Aorta (tissue), 5 donors: ENCODE measurements at regions not wholly inside any gene's neighbourhood (a gene's known extent, or its start where the extent isn't known, plus 50 kb on each side); places are given as distances from the start of the nearest gene placed in this dataset.

Source experiments
- ATAC-seq: fragments of 200-7000 bp; cut with Tn5 transposase; one replicate; pipeline ENCODE4 v1.9.1; 2022; ENCODE audit warnings: moderate library complexity; ENCODE audit not compliant: low FRiP score
- DNase-seq, 2 donors: peaks; one replicate each; pipeline ENCODE4 v3.0.0-alpha.2; 2020
- H3K27ac ChIP-seq, 2 donors: one replicate each; pipeline ENCODE4 v1.5.1; 2013; ENCODE audit warnings: low read length in 2 of 2, mild to moderate bottlenecking in 2 of 2, moderate library complexity in 2 of 2, control low read depth in 1 of 2, inconsistent platforms in 1 of 2, low read depth in 1 of 2
- H3K27me3 ChIP-seq, 2 donors: one replicate each; pipeline ENCODE4 v1.6.1; 2013; ENCODE audit warnings: control low read depth in 1 of 2, low read length in 1 of 2, mild to moderate bottlenecking in 1 of 2, moderate library complexity in 1 of 2; ENCODE audit not compliant: insufficient read depth in 2 of 2, control insufficient read depth in 1 of 2
- H3K36me3 ChIP-seq, 2 donors: one replicate each; pipeline ENCODE4 v1.6.1; 2013; ENCODE audit warnings: control low read depth in 1 of 2, low read length in 1 of 2, mild to moderate bottlenecking in 1 of 2; ENCODE audit not compliant: insufficient read depth in 2 of 2, control insufficient read depth in 1 of 2
- H3K4me1 ChIP-seq, 2 donors: one replicate each; pipeline ENCODE4 v1.6.1; 2013; ENCODE audit warnings: low read length in 2 of 2, control low read depth in 1 of 2, mild to moderate bottlenecking in 1 of 2, moderate library complexity in 1 of 2; ENCODE audit not compliant: insufficient read depth in 2 of 2, control insufficient read depth in 1 of 2
- H3K4me3 ChIP-seq, 2 donors: one replicate each; pipeline ENCODE4 v1.5.1; 2013; ENCODE audit warnings: low read length in 2 of 2, control low read depth in 1 of 2, mild to moderate bottlenecking in 1 of 2
- H3K9me3 ChIP-seq: one replicate; pipeline ENCODE4 v1.6.1; 2013; ENCODE audit warnings: mild to moderate bottlenecking, low read length; ENCODE audit not compliant: control insufficient read depth
- WGBS, 2 donors: extraction: QIAGEN DNeasy Blood & Tissue Kit; methylation state at CpG; one replicate each; pipeline ENCODE4 v1.1.7; 2013; 5-methylcytosine and 5-hydroxymethylcytosine counted together
- intact Hi-C, 2 donors: fragments of 100-400 bp; cut with DNase I; formaldehyde crosslinking; loops; one replicate each; pipeline versions ENCODE4 v1.14.2 to v1.15.0; 2022
- donor health status: healthy with polysubstance abuse.
- donor health status: Bipolar disorder and iron deficiency.
- donor health status: DM: no; HTN: no; CAD: no.
- donor health status: DM: no; HTN: no; CAD: no.
- donor health status: DM: yes; HTN: yes; CAD: no.

DNA sequence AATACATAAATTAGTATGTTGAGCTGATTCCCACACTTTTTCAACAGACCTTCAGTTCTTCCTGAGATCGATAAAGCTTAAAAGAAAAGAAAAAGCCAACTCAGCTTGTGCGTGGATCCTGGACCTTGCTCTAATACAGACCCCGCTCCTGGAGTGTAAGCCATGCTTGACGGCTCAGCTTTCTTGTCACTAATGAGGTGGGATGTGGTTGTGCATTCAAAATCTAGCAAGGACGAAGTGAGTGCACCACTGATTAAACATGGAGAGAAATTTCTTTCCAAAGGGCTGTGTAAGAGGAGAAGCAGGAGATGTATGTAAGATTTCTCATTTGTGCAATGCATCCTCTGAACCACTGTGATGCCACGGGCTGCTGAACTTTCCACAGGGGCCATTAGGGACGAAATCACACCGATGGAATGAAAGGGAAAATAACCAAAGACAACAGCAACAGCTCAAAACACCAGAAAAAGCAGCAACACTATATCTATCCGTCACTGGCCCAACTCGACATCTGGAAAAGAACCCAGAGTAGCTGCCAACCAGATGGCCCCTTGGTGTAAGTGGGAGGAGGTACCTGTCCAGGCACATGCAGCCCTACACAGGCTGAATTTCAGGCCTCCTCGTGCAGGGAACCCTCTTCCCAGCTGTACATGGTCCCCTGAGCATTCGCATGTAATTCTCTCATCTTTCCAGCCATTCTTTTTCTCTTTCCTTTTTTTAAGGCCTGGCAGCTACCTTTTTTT is 178.9 kb downstream of the SREK1 start:
- Histone ChIP-seq H3K9me3 (no peaks in the 10 kb centered on the region), H3K27me3 (peaks cover 0 to 2% of the 10 kb centered on the region in 2 donors), H3K36me3 (no peaks in the 10 kb centered on the region), H3K27ac (no peak overlapping the region), H3K4me1 (no peaks in the 10 kb centered on the region), H3K4me3 (no peak overlapping the region)
- DNase-seq: no peak
- intact Hi-C loops: no loop called here
- ATAC-seq: no peak
- 47 to 48% methylated on average over 12 of the region's 12 CpGs for WGBS, 2 donors

DNA sequence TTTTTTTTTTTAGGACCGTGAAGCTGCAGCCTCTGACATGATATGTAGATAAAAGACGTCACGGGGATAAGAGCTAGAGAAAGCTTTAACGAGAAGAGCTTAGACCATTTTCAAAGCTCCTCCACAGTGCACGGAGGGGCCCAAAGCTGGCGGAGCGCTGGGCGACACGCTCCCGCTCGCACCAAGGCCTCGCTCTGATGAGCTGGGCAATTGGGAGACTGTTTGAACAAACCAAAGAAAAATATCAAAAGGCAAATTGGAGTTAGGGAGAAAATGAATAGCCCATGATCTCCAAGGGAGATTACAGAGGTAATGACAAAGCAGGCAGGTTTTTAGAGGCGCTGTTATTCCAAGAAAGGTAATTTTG is 179.4 kb downstream of the SREK1 start:
- no peak overlapping the region for H3K4me3 ChIP-seq
- H3K4me1 ChIP-seq: no peaks in the 10 kb centered on the region
- no peaks in the 10 kb centered on the region for H3K9me3 ChIP-seq
- H3K27me3 ChIP-seq: peaks cover 0 to 2% of the 10 kb centered on the region in 2 donors
- ATAC-seq (no peak), DNase-seq (no peak)
- WGBS, 2 donors: 87% methylated on average over 13 of the region's 13 CpGs
- no peaks in the 10 kb centered on the region for H3K36me3 ChIP-seq
- no peak overlapping the region for H3K27ac ChIP-seq
- intact Hi-C loops: no loop called here

DNA sequence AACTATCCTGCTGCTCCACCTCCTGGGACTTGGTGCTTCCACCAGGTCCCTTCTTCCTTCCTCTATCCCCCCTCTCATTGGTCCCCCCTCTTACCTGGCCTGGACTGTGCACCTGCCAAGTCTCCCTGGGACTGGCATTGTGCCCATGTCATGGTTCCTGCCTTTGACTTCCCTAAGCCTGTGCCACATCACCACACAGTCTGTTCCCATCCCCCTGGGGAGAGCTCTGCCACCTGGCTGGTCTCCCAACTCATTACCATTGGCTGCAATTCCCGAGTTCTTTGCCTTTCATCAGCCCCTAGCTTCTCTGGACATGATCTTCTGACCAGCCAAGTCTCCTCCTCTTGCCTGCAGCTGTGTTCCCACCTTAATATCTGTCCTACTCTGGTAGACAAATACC is 180.3 kb downstream of the SREK1 start:
- Histone ChIP-seq H3K4me3 (no peak overlapping the region), H3K27me3 (peaks cover 0 to 2% of the 10 kb centered on the region in 2 donors), H3K27ac (no peak overlapping the region), H3K4me1 (no peaks in the 10 kb centered on the region), H3K9me3 (no peaks in the 10 kb centered on the region), H3K36me3 (no peaks in the 10 kb centered on the region)
- ATAC-seq (peak; percentile 24), DNase-seq (no peak)
- intact Hi-C loops: no loop called here
- 1 to 5% methylated on average over 1 of the region's 1 CpG for WGBS, 2 donors

DNA sequence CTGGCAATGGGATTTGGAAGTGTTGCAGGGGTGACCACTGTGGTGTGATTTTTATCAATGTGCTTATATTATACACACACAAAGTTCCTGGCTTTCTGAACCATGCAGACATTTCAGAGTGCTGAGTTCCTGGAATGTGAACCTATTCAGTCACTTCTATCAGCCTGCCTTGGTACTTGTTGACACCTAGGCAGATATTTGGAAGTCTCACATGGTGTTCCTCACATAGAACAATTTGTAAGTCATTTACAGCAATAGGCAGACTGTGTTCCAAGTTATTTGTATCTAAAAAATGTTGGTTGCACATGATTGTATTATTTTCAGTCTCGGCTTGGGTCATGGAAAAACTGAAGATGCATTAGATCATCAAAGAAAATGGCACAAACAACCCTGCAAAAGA is 182.2 kb downstream of the SREK1 start:
- Histone ChIP-seq H3K4me3 (no peak overlapping the region), H3K27me3 (peaks cover 0 to 2% of the 10 kb centered on the region in 2 donors), H3K36me3 (no peaks in the 10 kb centered on the region), H3K27ac (no peak overlapping the region), H3K9me3 (no peaks in the 10 kb centered on the region), H3K4me1 (no peaks in the 10 kb centered on the region)
- DNase-seq: no peak
- ATAC-seq: no peak
- WGBS, 2 donors: 75 to 77% methylated on average over 1 of the region's 1 CpG
- intact Hi-C loops: no loop called here

DNA sequence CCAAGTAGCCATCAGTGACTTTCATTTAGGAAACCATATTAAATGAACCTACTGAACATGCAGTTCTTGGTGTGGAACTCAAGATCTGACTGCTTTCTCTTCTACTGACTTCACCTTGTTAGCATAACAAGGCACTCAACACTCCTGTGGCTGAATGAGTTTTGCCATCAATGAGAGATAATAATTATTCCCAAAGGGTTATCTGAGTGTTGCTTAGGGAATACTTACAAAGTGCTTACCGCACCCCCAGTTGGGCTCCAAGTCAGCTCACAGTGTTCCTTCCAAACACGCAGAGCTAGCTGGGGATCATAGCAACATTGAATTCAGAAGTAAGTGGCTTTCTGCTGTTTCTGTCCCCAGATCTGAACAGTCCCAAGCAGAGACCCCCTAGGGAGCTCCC is 182.9 kb downstream of the SREK1 start:
- Histone ChIP-seq H3K27ac (no peak overlapping the region), H3K4me1 (no peaks in the 10 kb centered on the region), H3K36me3 (no peaks in the 10 kb centered on the region), H3K9me3 (no peaks in the 10 kb centered on the region), H3K4me3 (no peak overlapping the region), H3K27me3 (peaks cover 0 to 2% of the 10 kb centered on the region in 2 donors)
- intact Hi-C loops: no loop called here
- 96% methylated on average over 2 of the region's 2 CpGs for WGBS, 2 donors
- no peak for DNase-seq
- ATAC-seq: no peak

DNA sequence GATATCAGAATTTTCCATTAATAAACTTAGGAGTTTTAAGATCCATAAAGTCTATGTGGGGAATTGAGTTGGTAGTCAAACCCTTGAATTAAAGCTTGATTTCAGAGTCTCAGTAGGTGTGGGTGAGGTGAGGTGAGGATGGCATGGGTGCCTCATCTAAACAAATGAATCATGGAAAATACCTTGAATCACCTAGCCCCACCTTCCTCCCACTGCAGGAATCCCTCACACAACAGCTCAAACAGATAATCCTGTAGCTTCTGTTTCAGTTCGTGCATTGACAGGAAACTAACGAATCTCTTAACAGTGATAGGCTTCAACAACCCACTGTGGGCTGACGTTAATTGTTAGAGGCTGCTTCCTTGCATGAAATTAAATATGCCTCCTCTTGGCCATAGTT is 185.0 kb downstream of the SREK1 start:
- Histone ChIP-seq H3K4me1 (no peaks in the 10 kb centered on the region), H3K27me3 (peaks cover 0 to 2% of the 10 kb centered on the region in 2 donors), H3K4me3 (no peak overlapping the region), H3K9me3 (no peaks in the 10 kb centered on the region), H3K36me3 (no peaks in the 10 kb centered on the region), H3K27ac (no peak overlapping the region)
- WGBS, 2 donors: 94 to 97% methylated on average over 3 of the region's 3 CpGs
- DNase-seq (no peak), ATAC-seq (no peak)
- intact Hi-C loops: no loop called here

DNA sequence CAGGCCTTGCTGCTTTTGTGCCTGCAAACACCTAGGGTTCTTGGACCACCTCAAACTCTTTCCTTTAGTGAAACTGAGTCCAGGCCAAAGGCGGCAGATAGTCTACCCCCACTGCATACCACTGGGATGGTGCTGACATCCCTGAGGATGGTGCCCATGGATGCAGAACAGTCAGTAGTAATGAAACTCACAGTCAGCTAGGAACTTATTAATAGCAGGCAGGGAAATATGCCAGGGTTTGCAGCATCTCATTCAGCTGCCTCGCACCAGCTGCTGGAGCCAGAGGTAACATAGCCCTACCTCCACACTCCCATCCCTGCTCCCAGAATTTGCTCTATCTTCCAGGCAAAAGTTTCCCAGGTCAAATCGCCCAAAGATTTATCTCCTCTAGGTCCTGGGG is 189.1 kb downstream of the SREK1 start:
- H3K4me3 ChIP-seq: no peak overlapping the region
- no peaks in the 10 kb centered on the region for H3K4me1 ChIP-seq
- H3K27ac ChIP-seq: no peak overlapping the region
- DNase-seq (no peak), ATAC-seq (no peak)
- H3K9me3 ChIP-seq: no peaks in the 10 kb centered on the region
- H3K27me3 ChIP-seq: peaks cover 0 to 2% of the 10 kb centered on the region in 2 donors
- intact Hi-C loops: no loop called here
- H3K36me3 ChIP-seq: no peaks in the 10 kb centered on the region
- 52 to 65% methylated on average over 3 of the region's 3 CpGs for WGBS, 2 donors

DNA sequence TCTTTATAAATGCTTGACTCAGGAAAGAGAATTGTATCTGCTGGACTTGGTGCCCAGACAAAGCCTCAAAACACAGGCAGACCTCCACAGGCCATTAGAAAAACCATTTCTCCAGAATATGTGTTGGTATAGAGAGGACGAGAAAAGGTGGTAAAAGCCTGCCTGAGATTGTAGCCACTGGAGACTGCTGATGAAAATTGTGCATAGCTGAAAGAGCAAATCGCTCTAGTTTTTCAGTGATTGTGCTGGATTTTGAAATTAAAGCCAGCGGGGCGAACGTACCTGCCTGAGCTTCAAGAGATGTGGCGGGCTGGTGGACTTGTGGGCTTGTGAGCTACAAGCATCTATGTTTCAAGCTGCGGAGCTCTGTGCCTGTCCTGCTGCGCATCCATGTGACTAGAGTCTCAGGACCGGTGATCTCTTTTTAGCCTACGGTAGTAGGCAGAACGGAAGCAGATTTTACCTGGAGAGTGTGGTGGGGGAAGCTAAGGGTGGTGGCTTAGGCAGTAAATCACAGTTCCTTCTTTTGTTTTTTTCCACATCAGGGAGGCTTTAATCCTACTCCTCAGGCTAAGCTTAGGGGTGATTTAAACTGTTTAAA is 193.6 kb downstream of the SREK1 start:
- no peak overlapping the region for H3K4me3 ChIP-seq
- DNase-seq: no peak
- peaks cover 0 to 2% of the 10 kb centered on the region in 2 donors for H3K27me3 ChIP-seq
- H3K9me3 ChIP-seq: no peaks in the 10 kb centered on the region
- no peaks in the 10 kb centered on the region for H3K36me3 ChIP-seq
- H3K27ac ChIP-seq: no peak overlapping the region
- intact Hi-C loops: no loop called here
- no peaks in the 10 kb centered on the region for H3K4me1 ChIP-seq
- 90 to 97% methylated on average over 11 of the region's 11 CpGs for WGBS, 2 donors
- ATAC-seq: no peak

DNA sequence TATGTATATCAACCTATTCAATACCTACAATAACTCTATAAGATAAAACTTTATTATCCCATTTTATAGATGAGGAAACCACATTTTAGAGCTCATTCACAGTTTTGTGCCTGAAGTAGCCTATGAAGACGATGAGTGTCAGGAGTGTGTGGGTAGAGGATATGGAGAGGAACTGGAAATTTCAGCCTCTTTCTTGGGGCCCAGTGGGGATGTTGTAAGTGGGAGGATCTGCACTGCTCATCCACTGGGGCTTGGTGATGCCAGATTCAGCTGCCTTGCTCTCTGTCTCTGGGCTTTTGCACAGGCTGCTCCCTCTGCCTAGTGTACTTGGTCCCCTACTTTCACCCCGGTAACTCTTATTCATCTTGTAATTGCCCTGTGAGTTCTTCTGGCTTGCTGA is 194.7 kb downstream of the SREK1 start:
- WGBS, 2 donors: 67 to 95% methylated on average over 2 of the region's 2 CpGs
- no peak for ATAC-seq

More for the DNA sequence above, 194.7 kb downstream of the SREK1 start:
- H3K36me3 ChIP-seq: no peaks in the 10 kb centered on the region
- intact Hi-C loops: no loop called here
- no peaks in the 10 kb centered on the region for H3K9me3 ChIP-seq
- H3K27ac ChIP-seq: no peak overlapping the region
- DNase-seq: no peak
- no peak overlapping the region for H3K4me3 ChIP-seq
- H3K4me1 ChIP-seq: no peaks in the 10 kb centered on the region
- H3K27me3 ChIP-seq: no peaks in the 10 kb centered on the region
